ENCODE measurements at regions not wholly inside any gene's neighbourhood (a gene's known extent, or its start where the extent isn't known, plus 50 kb on each side); places are given as distances from the start of the nearest gene placed in this dataset.

DNA sequence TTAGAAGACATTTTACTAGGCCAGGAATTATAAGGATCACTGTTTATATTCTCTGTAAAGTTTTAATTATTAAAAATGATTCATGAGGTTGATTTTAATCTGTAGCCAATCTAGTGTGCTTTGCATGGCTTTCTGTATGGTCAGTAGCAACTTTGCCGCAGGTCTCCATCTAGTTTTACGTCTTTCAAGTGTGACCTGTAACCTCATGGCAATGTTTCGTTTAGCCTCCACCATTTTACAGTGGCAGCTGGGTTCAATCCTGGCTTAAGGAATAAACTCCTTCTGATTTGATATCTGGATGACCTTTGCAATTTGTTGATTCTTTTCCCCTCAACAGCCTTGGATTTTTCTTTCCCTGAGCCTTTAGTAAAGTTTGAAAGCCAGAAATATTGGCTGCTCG is 434.5 kb upstream of the CDH9 start:
- H3K9me3 ChIP-seq (ENCODE audit: control insufficient read depth, low read depth, low read length): peaks cover 30% of the 10 kb centered on the region
- Mint-ChIP-seq H3K27ac (peak overlapping the region; percentile 94 to 99 (median 97); a peak in 6 of 7 replicates), H3K9me3 (peaks cover 30 to 38% of the 10 kb centered on the region in 2 experiments), H3K4me1 (peaks cover 11 to 21% of the 10 kb centered on the region in 2 experiments), H3K27me3 (ENCODE audit: low read depth) (no peaks in the 10 kb centered on the region; the same call in 1 of the 2 replicates), H3K4me3 (peak overlapping the region; percentile 47 to 96; a peak in 2 of 5 replicates), H3K36me3 (ENCODE audit: insufficient read depth in 1 of 3, low read depth in 3 of 3) (peaks cover 26 to 55% (median 39%) of the 10 kb centered on the region in 3 experiments)
- no peak overlapping the region for H2AFZ ChIP-seq (ENCODE audit: low read length)
- DNase-seq: no peak
- H3K4ac ChIP-seq (ENCODE audit: low read depth, low read length): no peak overlapping the region; the same call in 1 of the 2 replicates
- peak overlapping the region; percentile 57 for H3K27ac ChIP-seq (ENCODE audit: insufficient read length, low read depth, low read length)
- H3K23ac ChIP-seq (ENCODE audit: insufficient read length, low read depth, low read length): no peak overlapping the region
- H2BK15ac ChIP-seq (ENCODE audit: low read depth, low read length): no peak overlapping the region
- H3K9ac ChIP-seq (ENCODE audit: extremely low read depth, insufficient read length, low read length): peak overlapping the region; percentile 97
- H3K23me2 ChIP-seq (ENCODE audit: insufficient read length, low read depth, low read length, poor library complexity, severe bottlenecking): no peaks in the 10 kb centered on the region
- peak overlapping the region; percentile 85; the same call in 1 of the 2 replicates for H3K14ac ChIP-seq (ENCODE audit: insufficient read depth, low read length)
- no peaks in the 10 kb centered on the region for H3K27me3 ChIP-seq (ENCODE audit: insufficient read depth, low read length)
- H4K5ac ChIP-seq (ENCODE audit: insufficient read length, low read depth, low read length): no peak overlapping the region
- H3K56ac ChIP-seq (ENCODE audit: insufficient read length, low read depth, low read length): peak overlapping the region; percentile 40
- no peak overlapping the region for H2AK5ac ChIP-seq (ENCODE audit: insufficient read length, low read length)
- H2BK5ac ChIP-seq (ENCODE audit: insufficient read length, low read length): no peak overlapping the region
- H3T11ph ChIP-seq (ENCODE audit: low read length): peak overlapping the region; percentile 76
- H2BK120ac ChIP-seq (ENCODE audit: low read depth, low read length, poor library complexity, severe bottlenecking): no peak overlapping the region
- peak overlapping the region; percentile 61 for H3K18ac ChIP-seq (ENCODE audit: insufficient read length, low read depth, low read length)
- peaks cover 15% of the 10 kb centered on the region; the same call in 1 of the 2 replicates for H3K79me2 ChIP-seq (ENCODE audit: insufficient read depth, low read length)
- H4K91ac ChIP-seq (ENCODE audit: insufficient read length, low read depth, low read length): no peak overlapping the region
- TF ChIP-seq, protein P1, sequence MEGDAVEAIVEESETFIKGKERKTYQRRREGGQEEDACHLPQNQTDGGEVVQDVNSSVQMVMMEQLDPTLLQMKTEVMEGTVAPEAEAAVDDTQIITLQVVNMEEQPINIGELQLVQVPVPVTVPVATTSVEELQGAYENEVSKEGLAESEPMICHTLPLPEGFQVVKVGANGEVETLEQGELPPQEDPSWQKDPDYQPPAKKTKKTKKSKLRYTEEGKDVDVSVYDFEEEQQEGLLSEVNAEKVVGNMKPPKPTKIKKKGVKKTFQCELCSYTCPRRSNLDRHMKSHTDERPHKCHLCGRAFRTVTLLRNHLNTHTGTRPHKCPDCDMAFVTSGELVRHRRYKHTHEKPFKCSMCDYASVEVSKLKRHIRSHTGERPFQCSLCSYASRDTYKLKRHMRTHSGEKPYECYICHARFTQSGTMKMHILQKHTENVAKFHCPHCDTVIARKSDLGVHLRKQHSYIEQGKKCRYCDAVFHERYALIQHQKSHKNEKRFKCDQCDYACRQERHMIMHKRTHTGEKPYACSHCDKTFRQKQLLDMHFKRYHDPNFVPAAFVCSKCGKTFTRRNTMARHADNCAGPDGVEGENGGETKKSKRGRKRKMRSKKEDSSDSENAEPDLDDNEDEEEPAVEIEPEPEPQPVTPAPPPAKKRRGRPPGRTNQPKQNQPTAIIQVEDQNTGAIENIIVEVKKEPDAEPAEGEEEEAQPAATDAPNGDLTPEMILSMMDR (conservative IDR thresholded peaks at IDR 0.05): no peak
- no peaks in the 10 kb centered on the region for H3K4me1 ChIP-seq (ENCODE audit: insufficient read depth, low read length)
- H4K8ac ChIP-seq (replicated peaks; ENCODE audit: insufficient read length, low read depth, low read length): no peak overlapping the region
- H2BK20ac ChIP-seq (ENCODE audit: low read depth, low read length, poor library complexity, severe bottlenecking): peak overlapping the region; percentile 60
- H2BK12ac ChIP-seq (ENCODE audit: insufficient read length, low read depth, low read length): no peak overlapping the region
- H3K79me1 ChIP-seq (ENCODE audit: insufficient read depth, low read depth, low read length, poor library complexity, severe bottlenecking): no peaks in the 10 kb centered on the region
- no CpG with 5 or more reads among the region's 4 CpGs for WGBS (ENCODE audit: extremely low coverage, insufficient read length, low lambda C conversion rate)
- H4K20me1 ChIP-seq (ENCODE audit: control insufficient read depth, insufficient read depth, insufficient read length): no peaks in the 10 kb centered on the region
- peak overlapping the region; percentile 56 for H3K4me2 ChIP-seq (ENCODE audit: insufficient read depth, insufficient read length, low read length)

Data from H9 (cell line).